Upper lobe of left lung (tissue), 4 donors: ENCODE measurements at regions not wholly inside any gene's neighbourhood (a gene's known extent, or its start where the extent isn't known, plus 50 kb on each side); places are given as distances from the start of the nearest gene placed in this dataset.

Experiments used
- EP300 ChIP-seq, 4 donors: sonication (generic); formaldehyde crosslinking; IDR thresholded peaks; one replicate each; pipeline ENCODE4 v1.5.1; 2017; ENCODE audit warnings: antibody characterized with exemption in 4 of 4, control low read depth in 2 of 4
- POLR2A ChIP-seq, 4 donors: fragments of 450-650 bp; IDR thresholded peaks; one replicate each; pipeline ENCODE4 v1.5.1; 2016 to 2017; ENCODE audit warnings: antibody characterized with exemption in 4 of 4, mild to moderate bottlenecking in 2 of 4
- POLR2AphosphoS5 ChIP-seq, 2 donors: sonication (generic); formaldehyde crosslinking; IDR thresholded peaks; one replicate each; pipeline ENCODE4 v1.5.1; 2017; ENCODE audit warnings: antibody characterized with exemption in 2 of 2
- TF ChIP-seq, protein P1 (sequence below), 6 experiments: fragments of 450-650 bp in 4 of 6; fragments of 200-600 bp in 2 of 6; sonication (generic) in 2 of 6; IDR thresholded peaks; one replicate each; pipeline ENCODE4 v1.5.1; 2016 to 2019; ENCODE audit warnings: antibody characterized with exemption in 6 of 6

DNA sequence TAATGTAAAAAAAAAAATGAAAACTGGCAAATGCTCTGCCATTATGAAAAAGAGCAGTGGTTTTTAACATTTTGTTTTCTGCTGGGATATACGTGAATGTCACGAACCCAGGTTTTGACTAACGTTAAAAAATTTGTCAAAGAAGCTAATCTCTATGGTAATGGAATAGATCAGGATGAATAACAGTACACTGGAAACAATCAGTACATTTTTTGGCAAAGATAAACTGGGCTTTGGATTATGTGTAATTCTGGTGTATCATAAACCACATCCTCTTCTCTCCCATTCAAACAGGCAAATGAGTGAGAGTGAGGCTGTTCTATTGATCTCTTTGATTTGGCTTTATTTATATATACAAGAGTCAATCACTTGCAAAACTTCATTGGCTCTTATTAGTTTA is 207.0 kb upstream of the IRX3 start:
- TF ChIP-seq EP300 (IDR thresholded peaks at IDR 0.05) (no peak), POLR2AphosphoS5 (IDR thresholded peaks at IDR 0.05) (no peak), POLR2A (IDR thresholded peaks at IDR 0.05) (no peak)
- TF ChIP-seq, protein P1, sequence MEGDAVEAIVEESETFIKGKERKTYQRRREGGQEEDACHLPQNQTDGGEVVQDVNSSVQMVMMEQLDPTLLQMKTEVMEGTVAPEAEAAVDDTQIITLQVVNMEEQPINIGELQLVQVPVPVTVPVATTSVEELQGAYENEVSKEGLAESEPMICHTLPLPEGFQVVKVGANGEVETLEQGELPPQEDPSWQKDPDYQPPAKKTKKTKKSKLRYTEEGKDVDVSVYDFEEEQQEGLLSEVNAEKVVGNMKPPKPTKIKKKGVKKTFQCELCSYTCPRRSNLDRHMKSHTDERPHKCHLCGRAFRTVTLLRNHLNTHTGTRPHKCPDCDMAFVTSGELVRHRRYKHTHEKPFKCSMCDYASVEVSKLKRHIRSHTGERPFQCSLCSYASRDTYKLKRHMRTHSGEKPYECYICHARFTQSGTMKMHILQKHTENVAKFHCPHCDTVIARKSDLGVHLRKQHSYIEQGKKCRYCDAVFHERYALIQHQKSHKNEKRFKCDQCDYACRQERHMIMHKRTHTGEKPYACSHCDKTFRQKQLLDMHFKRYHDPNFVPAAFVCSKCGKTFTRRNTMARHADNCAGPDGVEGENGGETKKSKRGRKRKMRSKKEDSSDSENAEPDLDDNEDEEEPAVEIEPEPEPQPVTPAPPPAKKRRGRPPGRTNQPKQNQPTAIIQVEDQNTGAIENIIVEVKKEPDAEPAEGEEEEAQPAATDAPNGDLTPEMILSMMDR (IDR thresholded peaks at IDR 0.05), result no peak
